ENCODE measurements at regions not wholly inside any gene's neighbourhood (a gene's known extent, or its start where the extent isn't known, plus 50 kb on each side); places are given as distances from the start of the nearest gene placed in this dataset.
"Not testable (repeated sequence)": the region's sequence is repeated elsewhere in the genome, so short reads cannot be mapped to it uniquely, and the experiment has no call there.

- TF ChIP-seq POLR2AphosphoS5 (IDR thresholded peaks at IDR 0.05; ENCODE audit: low read depth, low read length) (no peak), TAF1 (IDR thresholded peaks at IDR 0.05; ENCODE audit: borderline replicate concordance, low read depth, low read length) (no peak), POLR2A (IDR thresholded peaks at IDR 0.05; ENCODE audit: low read depth, low read length) (no peak)
- no peak for FAIRE-seq
- DNase-seq (ENCODE audit: insufficient read length): no peak
Measured at GRCh38 chr4:42293967-42294813, 103.1 kb upstream of the SHISA3 start.

DNA sequence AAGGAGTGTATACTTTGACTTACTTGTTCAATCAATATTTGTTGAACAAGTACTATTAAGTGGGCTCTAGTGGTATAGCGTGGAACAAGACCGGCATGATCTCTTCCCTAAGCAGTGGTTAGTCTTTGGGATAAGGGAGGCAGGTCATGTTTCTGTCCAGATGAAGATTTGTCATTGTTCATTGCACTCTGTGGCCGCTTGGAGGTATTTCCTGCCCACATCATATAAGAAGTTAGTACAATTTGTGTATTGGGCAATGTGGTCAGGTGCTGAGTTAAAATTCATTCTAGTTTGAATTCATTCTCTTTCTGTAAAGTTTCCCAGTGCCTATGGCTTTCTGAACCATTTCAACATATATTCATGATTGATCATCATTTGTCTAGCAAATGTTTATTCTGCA lies 101.1 kb upstream of the SHISA3 start:
- TF ChIP-seq POLR2AphosphoS5 (IDR thresholded peaks at IDR 0.05; ENCODE audit: low read depth, low read length): no peak
- TF ChIP-seq TAF1 (IDR thresholded peaks at IDR 0.05; ENCODE audit: borderline replicate concordance, low read depth, low read length): no peak
- TF ChIP-seq POLR2A (IDR thresholded peaks at IDR 0.05; ENCODE audit: low read depth, low read length): no peak
- FAIRE-seq (peak; percentile 78), DNase-seq (ENCODE audit: insufficient read length) (no peak)

DNA sequence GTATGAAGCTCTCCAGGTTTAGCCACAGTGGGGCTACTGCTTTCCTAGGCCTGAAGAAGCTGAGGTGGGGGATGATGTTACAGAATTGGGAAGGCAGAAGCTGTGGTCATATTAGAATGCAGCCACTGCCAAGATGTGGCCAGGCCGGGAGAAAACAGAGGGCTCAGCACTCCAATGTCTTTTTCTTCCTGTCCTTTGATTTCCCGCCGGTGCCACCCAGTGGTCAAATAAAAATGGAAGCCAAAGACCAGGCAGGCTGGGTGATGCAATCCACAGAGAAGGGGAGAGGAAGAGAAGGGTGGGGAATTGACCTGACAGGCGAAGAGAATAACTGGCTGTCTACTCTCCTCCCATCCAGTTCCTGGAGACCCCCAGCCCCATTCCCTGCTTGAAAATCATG lies 94.9 kb upstream of the SHISA3 start:
- DNase-seq (ENCODE audit: insufficient read length): no peak
- no peak for TF ChIP-seq POLR2A (IDR thresholded peaks at IDR 0.05; ENCODE audit: low read depth, low read length)
- no peak for TF ChIP-seq POLR2AphosphoS5 (IDR thresholded peaks at IDR 0.05; ENCODE audit: low read depth, low read length)
- TF ChIP-seq TAF1 (IDR thresholded peaks at IDR 0.05; ENCODE audit: borderline replicate concordance, low read depth, low read length): no peak
- peak; percentile 17 for FAIRE-seq

- no peak for TF ChIP-seq POLR2AphosphoS5 (IDR thresholded peaks at IDR 0.05; ENCODE audit: low read depth, low read length)
- no peak for TF ChIP-seq POLR2A (IDR thresholded peaks at IDR 0.05; ENCODE audit: low read depth, low read length)
- no peak for TF ChIP-seq TAF1 (IDR thresholded peaks at IDR 0.05; ENCODE audit: borderline replicate concordance, low read depth, low read length)
- DNase-seq (ENCODE audit: insufficient read length) (no peak), FAIRE-seq (peak; percentile 74)
Measured at GRCh38 chr4:42306221-42307109, 90.8 kb upstream of the SHISA3 start.

GRCh38 chr4:42308247-42308646 lies 89.0 kb upstream of the SHISA3 start:
- FAIRE-seq (no peak), DNase-seq (ENCODE audit: insufficient read length) (no peak)
- no peak for TF ChIP-seq POLR2A (IDR thresholded peaks at IDR 0.05; ENCODE audit: low read depth, low read length)
- no peak for TF ChIP-seq POLR2AphosphoS5 (IDR thresholded peaks at IDR 0.05; ENCODE audit: low read depth, low read length)
- no peak for TF ChIP-seq TAF1 (IDR thresholded peaks at IDR 0.05; ENCODE audit: borderline replicate concordance, low read depth, low read length)

DNA sequence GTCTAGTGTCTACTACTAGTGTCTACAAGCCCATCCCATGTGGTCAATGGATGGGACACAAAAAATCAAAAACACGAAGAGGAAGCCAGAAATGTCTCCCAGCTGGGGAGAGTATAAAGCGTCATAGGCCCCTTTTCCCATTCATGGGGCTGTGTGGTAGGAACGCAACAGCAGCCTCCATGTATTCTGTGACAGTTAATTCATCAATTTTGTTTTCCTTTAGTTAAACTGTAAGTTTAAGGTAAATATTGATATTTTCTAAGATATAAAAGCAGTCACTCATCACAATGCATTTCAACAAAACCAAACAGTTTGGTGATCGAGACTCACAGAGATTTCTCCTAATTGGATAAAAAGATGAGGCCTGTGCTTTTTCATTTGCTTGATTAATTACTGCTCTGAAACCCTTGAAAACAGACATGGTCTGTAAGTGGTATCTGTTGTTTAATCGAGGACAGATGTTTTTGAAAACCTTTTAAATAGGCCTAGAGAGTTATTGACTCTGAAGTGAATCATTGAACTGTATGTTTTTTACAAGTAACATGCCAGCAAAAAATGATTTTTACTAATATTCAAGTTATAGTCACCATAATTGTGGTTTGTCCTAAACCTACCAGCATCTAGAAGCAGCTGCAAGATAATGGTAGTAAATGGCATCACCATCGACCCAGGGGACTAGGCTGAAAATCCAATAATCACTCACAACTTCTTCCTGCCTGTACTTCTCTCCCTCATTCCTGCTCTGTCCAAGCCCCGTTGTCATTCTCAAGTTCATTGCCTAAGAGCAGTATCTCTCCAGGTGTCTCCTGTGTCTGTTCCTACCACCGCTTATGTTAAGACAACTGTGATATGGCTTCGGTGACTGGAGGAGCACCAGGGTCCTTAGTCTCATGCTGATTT lies 87.7 kb upstream of the SHISA3 start:
- TF ChIP-seq POLR2A (IDR thresholded peaks at IDR 0.05; ENCODE audit: low read depth, low read length) (no peak), POLR2AphosphoS5 (IDR thresholded peaks at IDR 0.05; ENCODE audit: low read depth, low read length) (no peak), TAF1 (IDR thresholded peaks at IDR 0.05; ENCODE audit: borderline replicate concordance, low read depth, low read length) (no peak)

GRCh38 chr4:42310358-42310757 lies 86.9 kb upstream of the SHISA3 start:
- TF ChIP-seq POLR2A (IDR thresholded peaks at IDR 0.05; ENCODE audit: low read depth, low read length) (no peak), TAF1 (IDR thresholded peaks at IDR 0.05; ENCODE audit: borderline replicate concordance, low read depth, low read length) (no peak), POLR2AphosphoS5 (IDR thresholded peaks at IDR 0.05; ENCODE audit: low read depth, low read length) (no peak)
- FAIRE-seq (no peak), DNase-seq (ENCODE audit: insufficient read length) (no peak)

More for the DNA sequence above, 87.7 kb upstream of the SHISA3 start:
- FAIRE-seq (peak; percentile 60), DNase-seq (ENCODE audit: insufficient read length) (no peak)

DNA sequence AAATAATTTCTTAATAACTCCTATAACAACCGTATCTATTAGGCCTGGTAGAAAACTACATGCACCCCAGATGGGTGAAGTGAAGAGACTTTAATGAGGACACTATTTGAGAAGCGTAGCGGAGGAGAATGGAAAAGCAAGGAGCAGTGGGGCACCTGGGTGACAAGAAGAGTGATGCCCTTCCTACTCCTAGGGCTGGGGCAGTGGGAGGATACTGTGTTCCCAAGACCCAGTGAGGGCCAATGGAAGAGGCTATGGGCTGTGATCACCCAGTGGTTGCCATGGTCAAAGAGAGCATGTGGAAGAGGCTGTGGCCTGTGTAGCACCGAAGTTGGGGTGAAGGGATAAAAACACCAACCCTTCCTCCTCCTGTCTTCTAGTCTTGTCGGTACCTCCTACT lies 86.5 kb upstream of the SHISA3 start:
- TF ChIP-seq TAF1 (IDR thresholded peaks at IDR 0.05; ENCODE audit: borderline replicate concordance, low read depth, low read length) (no peak), POLR2AphosphoS5 (IDR thresholded peaks at IDR 0.05; ENCODE audit: low read depth, low read length) (no peak), POLR2A (IDR thresholded peaks at IDR 0.05; ENCODE audit: low read depth, low read length) (no peak)
- no peak for DNase-seq (ENCODE audit: insufficient read length)
- no peak for FAIRE-seq

DNA sequence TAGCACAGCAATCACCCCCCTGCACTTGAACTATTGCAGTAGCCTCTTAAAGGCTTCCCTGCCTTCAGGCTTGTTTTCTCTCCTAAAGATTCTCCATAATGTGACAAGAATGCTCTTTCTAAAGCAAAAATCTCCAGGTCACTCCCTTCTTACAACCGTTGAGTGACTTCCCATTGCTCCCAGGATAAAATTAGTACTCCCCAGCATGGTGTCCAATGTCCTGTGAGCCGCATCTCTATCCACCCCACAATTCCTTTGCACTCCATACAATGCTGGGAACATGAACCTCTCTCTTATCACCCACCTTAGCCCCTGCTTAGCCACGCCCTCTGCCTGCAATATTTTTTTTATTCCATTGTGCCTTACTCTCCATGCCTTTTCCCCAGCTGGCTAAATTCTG lies 85.7 kb upstream of the SHISA3 start:
- TF ChIP-seq TAF1 (IDR thresholded peaks at IDR 0.05; ENCODE audit: borderline replicate concordance, low read depth, low read length): no peak
- no peak for TF ChIP-seq POLR2A (IDR thresholded peaks at IDR 0.05; ENCODE audit: low read depth, low read length)
- no peak for TF ChIP-seq POLR2AphosphoS5 (IDR thresholded peaks at IDR 0.05; ENCODE audit: low read depth, low read length)
- DNase-seq (ENCODE audit: insufficient read length) (no peak), FAIRE-seq (peak; percentile 21)

- not testable (repeated sequence) for DNase-seq (ENCODE audit: insufficient read length); FAIRE-seq
Measured at GRCh38 chr4:42313420-42313819, 83.9 kb upstream of the SHISA3 start.

DNA sequence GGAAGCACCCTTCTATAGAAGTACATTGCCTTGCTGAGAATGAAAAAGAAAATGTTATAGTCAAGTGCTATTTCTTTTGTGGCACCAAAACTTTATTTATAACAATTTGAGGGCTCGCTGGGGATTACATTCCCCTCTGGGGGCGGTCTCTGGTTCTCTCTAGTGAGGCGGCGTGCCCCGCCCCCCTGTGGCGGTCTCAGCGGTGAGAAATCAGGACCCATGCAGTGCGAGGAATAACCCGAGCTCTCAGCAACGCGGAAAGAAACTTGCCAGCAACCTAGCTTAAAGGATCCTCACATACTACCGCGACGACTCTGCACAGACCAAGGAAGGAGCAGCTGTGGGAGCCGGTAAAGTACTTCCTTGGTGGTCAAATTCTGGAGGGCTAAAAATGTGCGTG lies 83.4 kb upstream of the SHISA3 start:
- FAIRE-seq: no peak
- DNase-seq (ENCODE audit: insufficient read length): no peak
- TF ChIP-seq POLR2AphosphoS5 (IDR thresholded peaks at IDR 0.05; ENCODE audit: low read depth, low read length) (no peak), TAF1 (IDR thresholded peaks at IDR 0.05; ENCODE audit: borderline replicate concordance, low read depth, low read length) (no peak), POLR2A (IDR thresholded peaks at IDR 0.05; ENCODE audit: low read depth, low read length) (no peak)

Measured in GM12892 (cell line).